H1 (cell line): ENCODE measurements at regions not wholly inside any gene's neighbourhood (a gene's known extent, or its start where the extent isn't known, plus 50 kb on each side); places are given as distances from the start of the nearest gene placed in this dataset.
A peak's percentile ranks its signal among the peaks of the same experiment; 100 is the strongest.

Source experiments
- CTCF ChIA-PET: fragments of 300-600 bp; sonication (Branson Sonifier 250); formaldehyde crosslinking; loops from one replicate; lab custom pipeline; 2021; ENCODE audit not compliant: partially characterized antibody; lab: Charles Lee
- POLR2A ChIA-PET: fragments of 300-600 bp; sonication (Branson Sonifier 250); formaldehyde crosslinking; loops from one replicate; lab custom pipeline; 2021; ENCODE audit warnings: inconsistent platforms; ENCODE audit not compliant: partially characterized antibody; lab: Charles Lee
- DNase-seq, 2 experiments: peaks; one replicate each; pipeline versions ENCODE4 v3.0.0 to v3.0.0-alpha.2; 2010 to 2022; ENCODE audit warnings: low spot score in 2 of 2, low read depth in 1 of 2, mixed read lengths in 1 of 2
- FAIRE-seq: peaks from 2 replicates; lab custom pipeline; 2011; peaks lifted over from hg19 to GRCh38; lab: Jason Lieb, UNC
- H2AFZ ChIP-seq: 2 replicates; pipeline ENCODE4 v1.8.1; 2012; ENCODE audit warnings: low read length, inconsistent platforms
- H2AK5ac ChIP-seq: 2 replicates; pipeline ENCODE4 v1.6.1; 2013; ENCODE audit warnings: low read depth, low read length
- H2BK120ac ChIP-seq: replicated peaks from 2 replicates; pipeline ENCODE3; 2013; ENCODE audit warnings: low read depth, low read length, inconsistent platforms
- H2BK12ac ChIP-seq: 2 replicates; pipeline ENCODE4 v1.6.1; 2013; ENCODE audit warnings: low read depth, low read length
- H2BK15ac ChIP-seq: 2 replicates; pipeline ENCODE4 v1.6.1; 2013; ENCODE audit warnings: low read length
- H2BK20ac ChIP-seq: 2 replicates; pipeline ENCODE4 v1.6.1; 2013; ENCODE audit warnings: low read length
- H2BK5ac ChIP-seq: 2 replicates; pipeline ENCODE4 v1.6.1; 2013; ENCODE audit warnings: low read depth, low read length
- H3K14ac ChIP-seq: 2 replicates; pipeline ENCODE4 v1.6.1; 2013; ENCODE audit warnings: inconsistent platforms; ENCODE audit not compliant: insufficient read length
- H3K18ac ChIP-seq: 2 replicates; pipeline ENCODE4 v1.6.1; 2013; ENCODE audit warnings: low read length; ENCODE audit errors: extremely low read depth
- H3K23ac ChIP-seq: 2 replicates; pipeline ENCODE4 v1.6.1; 2013; ENCODE audit warnings: inconsistent platforms; ENCODE audit not compliant: insufficient read length
- H3K23me2 ChIP-seq: 2 replicates; pipeline ENCODE4 v1.6.1; 2013; ENCODE audit warnings: low read depth, low read length
- H3K27ac ChIP-seq: 2 replicates; pipeline ENCODE4 v1.6.1; 2011; ENCODE audit warnings: low read depth, low read length, inconsistent platforms
- H3K27me3 ChIP-seq, 4 experiments: replicated peaks in 1 of 4; 1 replicate in 1 of 4; 2 replicates in 3 of 4; pipeline versions ENCODE4 v1.6.1 to v1.8.1; 2011 to 2013; ENCODE audit warnings: low read length in 3 of 4, mild to moderate bottlenecking in 3 of 4, inconsistent platforms in 2 of 4, mixed read lengths in 2 of 4, moderate library complexity in 1 of 4; ENCODE audit not compliant: control insufficient read depth in 3 of 4, insufficient read depth in 3 of 4; ENCODE audit errors: extremely low read depth in 1 of 4
- H3K36me3 ChIP-seq, 4 experiments: 2 replicates each; pipeline versions ENCODE4 v1.6.1 to v1.8.1; 2011 to 2013; ENCODE audit warnings: mild to moderate bottlenecking in 4 of 4, low read length in 3 of 4, moderate library complexity in 2 of 4, control low read depth in 1 of 4, inconsistent platforms in 1 of 4; ENCODE audit not compliant: insufficient read depth in 4 of 4, control insufficient read depth in 2 of 4
- H3K4ac ChIP-seq: replicated peaks from 2 replicates; pipeline ENCODE3; 2013; ENCODE audit warnings: low read length, low read depth, mixed read lengths, inconsistent platforms; ENCODE audit not compliant: insufficient read length
- H3K4me1 ChIP-seq, 4 experiments: replicated peaks in 1 of 4; 1 replicate in 1 of 4; 2 replicates in 3 of 4; pipeline versions ENCODE4 v1.6.1 to v1.8.1; 2011 to 2013; ENCODE audit warnings: low read length in 3 of 4, inconsistent platforms in 2 of 4, mixed read lengths in 1 of 4; ENCODE audit not compliant: insufficient read depth in 4 of 4, control insufficient read depth in 3 of 4
- H3K4me2 ChIP-seq, 2 experiments: 2 replicates each; pipeline versions ENCODE4 v1.6.1 to v1.8.1; 2011 to 2013; ENCODE audit warnings: low read depth in 2 of 2, low read length in 2 of 2, control low read depth in 1 of 2, inconsistent platforms in 1 of 2, mild to moderate bottlenecking in 1 of 2; ENCODE audit not compliant: insufficient read depth in 1 of 2
- H3K4me3 ChIP-seq, 4 experiments: fragments of 200-600, 300-600 bp in 1 of 4; sonication (generic), shearing (Covaris generic), sonication (Bioruptor Twin) in 1 of 4; 2 replicates each; pipeline versions ENCODE4 v1.5.1 to v1.8.1; 2011 to 2016; ENCODE audit warnings: low read length in 4 of 4, low read depth in 3 of 4, control low read depth in 2 of 4, inconsistent platforms in 2 of 4, mild to moderate bottlenecking in 2 of 4, mixed read lengths in 1 of 4, moderate library complexity in 1 of 4; ENCODE audit not compliant: insufficient read depth in 2 of 4; ENCODE audit errors: extremely low read depth in 1 of 4
- H3K56ac ChIP-seq: replicated peaks from 2 replicates; pipeline ENCODE3; 2013; ENCODE audit warnings: low read depth, mild to moderate bottlenecking, mixed read lengths, low read length, inconsistent platforms; ENCODE audit not compliant: insufficient read length
- H3K79me1 ChIP-seq: 2 replicates; pipeline ENCODE4 v1.6.1; 2013; ENCODE audit warnings: low read depth, low read length, control low read depth
- H3K79me2 ChIP-seq, 2 experiments: 2 replicates each; pipeline versions ENCODE4 v1.6.1 to v1.8.1; 2012 to 2013; ENCODE audit warnings: low read length in 2 of 2, mild to moderate bottlenecking in 2 of 2, inconsistent platforms in 1 of 2; ENCODE audit not compliant: insufficient read depth in 2 of 2, control insufficient read depth in 1 of 2
- H3K9ac ChIP-seq, 4 experiments: replicated peaks in 1 of 4; 1 replicate in 1 of 4; 2 replicates in 3 of 4; pipeline versions ENCODE4 v1.6.1 to v1.8.1; 2011 to 2013; ENCODE audit warnings: low read depth in 3 of 4, low read length in 3 of 4, control low read depth in 2 of 4, mild to moderate bottlenecking in 2 of 4, moderate library complexity in 2 of 4, inconsistent platforms in 1 of 4; ENCODE audit errors: extremely low read depth in 1 of 4
- H3K9me3 ChIP-seq, 2 experiments: 2 replicates each; pipeline versions ENCODE4 v1.6.1 to v1.8.1; 2012 to 2013; ENCODE audit warnings: mild to moderate bottlenecking in 2 of 2, moderate library complexity in 2 of 2, control low read depth in 1 of 2, inconsistent platforms in 1 of 2, low read depth in 1 of 2, low read length in 1 of 2, mixed read lengths in 1 of 2; ENCODE audit not compliant: insufficient read depth in 2 of 2
- H4K20me1 ChIP-seq, 2 experiments: replicated peaks in 1 of 2; 2 replicates each; pipeline versions ENCODE3 to v1.8.1; 2011 to 2013; ENCODE audit warnings: inconsistent platforms in 2 of 2, low read length in 2 of 2, mild to moderate bottlenecking in 1 of 2; ENCODE audit not compliant: insufficient read depth in 2 of 2, control insufficient read depth in 1 of 2
- H4K5ac ChIP-seq: 2 replicates; pipeline ENCODE4 v1.6.1; 2013; ENCODE audit warnings: low read length, low read depth, mixed read lengths, inconsistent platforms; ENCODE audit not compliant: insufficient read length
- H4K8ac ChIP-seq: 2 replicates; pipeline ENCODE4 v1.8.0; 2013; ENCODE audit warnings: mild to moderate bottlenecking, moderate library complexity, low read length, inconsistent platforms; ENCODE audit not compliant: insufficient read depth; ENCODE audit errors: extremely low read depth
- H4K91ac ChIP-seq: replicated peaks from 2 replicates; pipeline ENCODE3; 2013; ENCODE audit warnings: low read length, mixed read lengths, inconsistent platforms; ENCODE audit not compliant: insufficient read length
- WGBS, 2 experiments: shearing (Covaris generic) in 1 of 2; methylation state at CpG; one replicate each; pipeline versions ENCODE4 v1.1.6 to v1.1.7; 2013 to 2015; ENCODE audit warnings: low lambda C conversion rate in 2 of 2, mixed read lengths in 2 of 2, inconsistent platforms in 1 of 2, low coverage in 1 of 2, missing lambda C conversion rate in 1 of 2; ENCODE audit not compliant: insufficient replicate concordance in 2 of 2, insufficient coverage in 1 of 2, insufficient read length in 1 of 2; ENCODE audit errors: extremely low coverage in 1 of 2, missing lambda C conversion rate in 1 of 2; 5-methylcytosine and 5-hydroxymethylcytosine counted together

DNA sequence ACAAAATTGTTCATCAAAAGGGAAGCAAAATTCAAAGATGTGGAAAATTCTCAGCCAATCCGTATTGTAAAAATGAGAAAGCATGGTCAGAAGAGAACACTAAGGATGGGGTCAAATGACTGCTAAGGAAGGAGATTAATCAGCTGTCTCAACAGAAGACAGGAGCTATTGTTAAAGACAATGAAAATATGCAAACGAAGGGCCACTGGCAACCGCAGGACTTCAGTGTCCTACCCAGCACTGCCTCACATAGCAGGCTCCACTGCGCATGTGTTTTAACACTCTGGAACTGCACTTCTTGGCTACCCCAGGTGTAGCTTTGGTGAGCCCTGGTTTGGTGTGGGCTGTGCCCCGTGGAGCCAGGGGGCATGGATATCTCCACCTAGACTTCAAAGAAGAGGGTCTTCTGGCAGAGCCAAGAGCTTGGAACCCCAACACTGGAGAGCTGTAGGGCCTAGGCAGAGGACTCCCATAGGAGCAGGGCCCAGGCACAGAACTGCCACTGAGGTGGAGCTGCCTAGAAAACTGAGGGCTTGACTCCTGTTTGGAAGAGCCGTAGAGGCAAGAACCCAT, 176.2 kb upstream of the GDF10 start:
- no peak overlapping the region for H2BK12ac ChIP-seq
- H3K36me3 ChIP-seq = no peaks in the 10 kb centered on the region
- H3K27ac ChIP-seq = no peak overlapping the region
- DNase-seq = peak in 1 of 2 experiments; percentile 28
- WGBS, 2 experiments = 96% methylated on average over 6 of the region's 6 CpGs; no CpG with 5 or more reads in 1 of the 2 experiments
- POLR2A ChIA-PET = no interaction called here
- no peak overlapping the region for H2BK120ac ChIP-seq
- H2BK15ac ChIP-seq = no peak overlapping the region
- H3K79me2 ChIP-seq = no peaks in the 10 kb centered on the region
- H3K79me1 ChIP-seq = no peaks in the 10 kb centered on the region
- H3K9me3 ChIP-seq = no peaks in the 10 kb centered on the region
- H2AK5ac ChIP-seq = no peak overlapping the region
- no peak overlapping the region for H3K18ac ChIP-seq
- H3K4me3 ChIP-seq = no peak overlapping the region
- H3K56ac ChIP-seq = no peak overlapping the region
- no peak overlapping the region for H3K4me2 ChIP-seq
- H4K5ac ChIP-seq = no peak overlapping the region
- H4K8ac ChIP-seq = no peak overlapping the region
- CTCF ChIA-PET = interaction anchor here (1.1 to 1.5 kb wide), 5 partner anchors 10 to 76 kb away, joined by 3 to 4 read pairs (median 4); no protein-coding TSS in a partner anchor
- no peak overlapping the region for H2BK5ac ChIP-seq
- H3K4me1 ChIP-seq = no peaks in the 10 kb centered on the region; a peak in 1 of 7 replicates
- no peaks in the 10 kb centered on the region for H3K27me3 ChIP-seq
- H2AFZ ChIP-seq = no peak overlapping the region
- H3K9ac ChIP-seq = no peak overlapping the region
- H4K20me1 ChIP-seq = no peaks in the 10 kb centered on the region
- no peak overlapping the region for H3K4ac ChIP-seq
- no peak overlapping the region for H3K14ac ChIP-seq
- H2BK20ac ChIP-seq = no peak overlapping the region
- no peak overlapping the region for H4K91ac ChIP-seq
- H3K23ac ChIP-seq = no peak overlapping the region
- H3K23me2 ChIP-seq = peaks cover 2% of the 10 kb centered on the region; the same call in 1 of the 2 replicates
- no peak for FAIRE-seq
